GM19351 (cell line): ENCODE measurements at regions not wholly inside any gene's neighbourhood (a gene's known extent, or its start where the extent isn't known, plus 50 kb on each side); places are given as distances from the start of the nearest gene placed in this dataset.
"Not testable (repeated sequence)": the region's sequence is repeated elsewhere in the genome, so short reads cannot be mapped to it uniquely, and the experiment has no call there.

Experiments
- ATAC-seq: cut with Tn5 transposase; IDR thresholded peaks from one replicate; pipeline ENCODE4 v1.9.1; 2021; ENCODE audit warnings: mild to moderate bottlenecking, moderate library complexity; ENCODE audit not compliant: unreplicated experiment

DNA sequence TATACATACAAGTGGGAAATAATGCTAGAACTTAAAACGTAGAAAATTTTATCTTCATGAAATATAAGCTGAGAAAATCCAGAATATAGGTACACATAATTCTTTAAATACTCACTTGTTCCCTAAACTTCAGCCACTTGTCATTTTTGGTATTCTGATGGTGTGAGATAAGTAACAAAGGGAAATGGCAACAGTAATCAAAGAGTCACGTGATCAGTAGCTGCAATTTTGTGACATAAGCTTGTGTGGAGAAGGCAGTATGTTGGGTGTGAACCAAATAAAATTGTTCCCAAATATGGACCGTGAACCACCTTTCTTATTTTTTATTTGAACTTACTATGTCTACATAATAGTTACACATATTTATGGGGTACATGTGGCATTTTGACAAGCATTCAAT, 650.3 kb upstream of the ADARB2 start:
- no peak for ATAC-seq

GRCh38 chr10:2387261-2387660, 649.9 kb upstream of the ADARB2 start:
- no peak for ATAC-seq

- ATAC-seq, result no peak
Measured at GRCh38 chr10:2380218-2380617, 642.9 kb upstream of the ADARB2 start.

- ATAC-seq, result no peak
Measured at GRCh38 chr10:2367083-2367482, 629.8 kb upstream of the ADARB2 start.

DNA sequence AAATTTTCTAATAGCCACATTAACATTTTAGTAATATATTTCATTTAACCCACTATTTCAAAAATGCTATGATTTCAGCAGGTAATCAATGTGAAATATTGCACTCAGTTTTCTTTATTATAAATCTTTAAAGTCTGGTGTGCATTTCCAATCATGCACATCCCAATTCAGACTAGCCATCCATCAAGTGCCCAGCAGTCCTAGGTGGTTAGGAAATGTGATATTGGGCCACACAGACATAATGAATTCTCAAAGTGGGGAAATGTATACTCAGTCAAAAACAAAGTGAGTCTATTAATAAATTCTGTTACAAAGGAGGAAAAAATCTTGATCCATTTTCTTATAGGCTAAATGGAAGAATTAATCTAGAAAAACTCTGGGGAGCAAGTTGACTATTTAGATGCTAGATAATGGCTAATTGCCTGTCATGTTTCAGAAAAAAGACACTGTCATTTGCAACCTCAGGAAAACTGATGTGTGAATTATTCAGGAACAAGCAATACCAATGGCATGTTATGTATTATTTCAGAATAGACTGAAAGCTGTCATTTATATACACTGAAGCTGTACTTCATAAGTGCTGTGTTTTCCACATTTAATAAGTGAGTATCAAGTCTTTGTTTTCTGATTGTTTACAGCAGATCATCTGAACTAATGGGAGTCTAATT, 629.1 kb upstream of the ADARB2 start:
- ATAC-seq, result no peak

- no peak for ATAC-seq
Measured at GRCh38 chr10:2362331-2362730, 625.0 kb upstream of the ADARB2 start.

- ATAC-seq, result no peak
Measured at GRCh38 chr10:2358586-2358985, 621.3 kb upstream of the ADARB2 start.

GRCh38 chr10:2356670-2357069, 619.3 kb upstream of the ADARB2 start:
- ATAC-seq, result no peak

GRCh38 chr10:2351566-2351965, 614.2 kb upstream of the ADARB2 start:
- ATAC-seq, result no peak

DNA sequence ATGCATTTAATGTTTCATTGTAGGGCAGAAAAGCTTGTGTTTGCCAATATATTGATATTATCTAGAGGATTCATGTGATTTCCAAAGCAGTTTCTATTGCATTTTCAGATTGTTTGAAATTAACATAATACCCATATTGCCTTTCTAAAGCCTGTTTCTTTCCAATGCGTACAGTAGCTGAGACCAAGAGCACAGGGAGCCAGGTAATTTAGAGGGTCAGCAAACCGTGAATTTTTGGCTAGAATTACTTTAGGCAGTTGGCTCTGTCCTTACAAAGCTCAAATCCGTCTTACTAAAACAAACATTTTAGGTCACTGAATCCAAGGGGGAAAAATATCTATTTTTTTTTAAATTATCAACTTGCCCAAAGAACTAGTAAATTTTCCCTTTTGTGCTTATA, 604.9 kb upstream of the ADARB2 start:
- ATAC-seq, result no peak

GRCh38 chr10:2340831-2341647, 603.7 kb upstream of the ADARB2 start:
- ATAC-seq, result no peak

DNA sequence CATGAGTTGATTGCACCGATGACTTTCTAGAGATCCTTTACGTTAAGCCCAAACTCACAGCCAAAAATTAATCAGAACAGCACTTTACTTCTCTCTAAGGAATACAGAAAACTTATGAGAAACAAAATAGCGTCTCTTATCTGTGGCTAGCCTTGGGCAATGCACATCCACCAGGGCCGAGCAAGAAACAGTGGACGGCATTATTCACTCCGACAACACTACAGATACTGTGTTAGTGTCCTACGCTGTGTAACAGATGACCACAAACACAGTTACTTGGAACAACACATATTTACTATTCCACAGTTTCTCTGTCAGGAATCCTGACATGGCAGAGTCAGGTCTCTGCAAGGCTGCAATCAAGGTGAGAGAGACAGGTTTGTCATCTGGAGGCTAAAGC, 598.3 kb upstream of the ADARB2 start:
- no peak for ATAC-seq

GRCh38 chr10:2334575-2334974, 597.2 kb upstream of the ADARB2 start:
- ATAC-seq, result no peak

GRCh38 chr10:2329082-2329481, 591.8 kb upstream of the ADARB2 start:
- ATAC-seq, result no peak

- no peak for ATAC-seq
Measured at GRCh38 chr10:2326411-2326810, 589.1 kb upstream of the ADARB2 start.

- ATAC-seq, result not testable (repeated sequence)
Measured at GRCh38 chr10:2315045-2315485, 577.7 kb upstream of the ADARB2 start.

GRCh38 chr10:2306081-2306480, 568.8 kb upstream of the ADARB2 start:
- ATAC-seq, result no peak

GRCh38 chr10:2303169-2303568, 565.8 kb upstream of the ADARB2 start:
- ATAC-seq, result no peak

DNA sequence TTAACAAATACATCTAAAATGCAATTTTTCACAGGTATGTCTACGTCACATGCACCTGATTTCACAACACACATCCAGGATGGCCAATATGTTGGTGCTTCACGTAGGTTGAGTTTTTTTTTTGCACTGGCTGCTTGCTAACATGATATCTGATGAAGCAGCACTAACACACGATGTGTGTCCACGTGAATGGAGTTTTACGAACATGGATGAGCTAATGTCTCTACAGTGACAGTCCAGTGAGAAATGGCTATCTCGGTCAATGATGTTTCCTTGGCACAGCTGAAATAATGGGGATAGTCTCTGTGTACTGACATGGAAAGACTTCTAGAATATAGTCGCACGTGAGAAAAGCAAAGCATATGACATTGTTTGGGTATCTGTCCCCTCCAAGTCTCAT, 563.9 kb upstream of the ADARB2 start:
- ATAC-seq, result no peak

DNA sequence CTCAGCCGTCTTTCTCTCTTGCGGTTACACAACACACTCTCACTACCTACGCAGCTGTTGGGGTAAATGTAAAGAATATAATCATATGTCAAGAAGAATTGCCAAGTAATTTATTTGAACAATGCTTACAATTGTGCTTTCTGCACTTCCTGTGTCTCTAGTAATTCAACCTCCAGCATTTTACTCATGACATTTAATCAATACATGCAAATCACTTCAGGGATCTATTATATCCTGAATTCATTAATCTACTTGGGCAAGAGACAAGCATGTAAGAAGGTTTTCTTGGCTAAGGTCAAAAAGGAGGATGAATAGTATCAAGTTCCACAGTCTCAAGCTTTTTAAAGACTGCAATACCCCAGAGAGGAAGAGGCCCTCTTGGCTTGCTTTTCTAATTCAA, 562.9 kb upstream of the ADARB2 start:
- no peak for ATAC-seq

DNA sequence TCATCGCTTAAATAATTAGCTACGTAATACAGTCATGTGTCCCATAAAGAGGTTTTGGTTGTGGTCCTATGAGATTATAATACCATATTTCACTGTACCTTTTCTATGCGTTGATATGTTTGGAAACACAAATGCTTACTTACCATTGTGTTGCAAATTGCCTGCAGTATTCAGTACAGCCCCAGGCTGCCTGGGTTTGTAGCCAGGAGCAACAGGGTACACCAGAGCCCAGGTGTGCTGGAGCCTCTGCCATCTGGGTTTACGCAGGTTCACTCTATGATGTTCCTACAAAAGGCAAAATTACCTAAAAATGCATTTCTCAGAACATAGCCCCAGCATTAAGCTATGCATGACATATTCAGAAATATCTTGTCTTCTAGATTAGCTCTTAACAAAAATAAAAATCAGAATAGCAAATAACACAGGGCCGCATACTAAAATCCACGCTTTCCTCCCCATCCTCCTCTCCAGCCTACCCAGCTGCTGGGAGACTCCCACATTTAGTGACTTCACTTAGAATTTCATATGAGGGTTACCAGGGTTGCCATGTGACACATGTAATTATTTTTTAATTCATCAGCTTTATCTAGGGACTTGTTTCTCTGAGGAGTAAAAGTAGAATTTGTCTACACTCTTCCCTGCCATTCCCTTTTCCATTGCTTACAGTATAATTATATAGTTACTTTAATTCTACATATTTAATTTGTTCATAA, 559.0 kb upstream of the ADARB2 start:
- no peak for ATAC-seq

GRCh38 chr10:2294739-2295138, 557.4 kb upstream of the ADARB2 start:
- no peak for ATAC-seq
